ENCODE measurements at regions not wholly inside any gene's neighbourhood (a gene's known extent, or its start where the extent isn't known, plus 50 kb on each side); places are given as distances from the start of the nearest gene placed in this dataset.

GRCh38 chr17:79315358-79316105 lies 240.9 kb downstream of the ENGASE start:
- TF ChIP-seq RAD21 (IDR thresholded peaks at IDR 0.05; ENCODE audit: low read depth), result no peak
- TF ChIP-seq USF1 (IDR thresholded peaks at IDR 0.05), result no peak
- TF ChIP-seq ZBTB7A (IDR thresholded peaks at IDR 0.05; ENCODE audit: low read depth), result no peak
- no peak for TF ChIP-seq CEBPB (IDR thresholded peaks at IDR 0.05)
- TF ChIP-seq TCF12 (IDR thresholded peaks at IDR 0.05; ENCODE audit: low read depth), result no peak
- no peak for TF ChIP-seq FOXM1 (IDR thresholded peaks at IDR 0.05; ENCODE audit: borderline replicate concordance, low read depth)

- TF ChIP-seq MAX (IDR thresholded peaks at IDR 0.05) (no peak), FOXM1 (IDR thresholded peaks at IDR 0.05; ENCODE audit: borderline replicate concordance, low read depth) (no peak), CREB1 (IDR thresholded peaks at IDR 0.05; ENCODE audit: low read depth) (no peak), EGR1 (IDR thresholded peaks at IDR 0.05) (no peak), TEAD4 (IDR thresholded peaks at IDR 0.05) (no peak), TCF12 (IDR thresholded peaks at IDR 0.05; ENCODE audit: low read depth) (no peak), CEBPB (IDR thresholded peaks at IDR 0.05) (no peak), NFIC (IDR thresholded peaks at IDR 0.05) (no peak), USF1 (IDR thresholded peaks at IDR 0.05) (no peak), REST (IDR thresholded peaks at IDR 0.05; ENCODE audit: low read depth) (no peak), RAD21 (IDR thresholded peaks at IDR 0.05; ENCODE audit: low read depth) (no peak), TAF1 (IDR thresholded peaks at IDR 0.05; ENCODE audit: low read depth) (no peak), EP300 (IDR thresholded peaks at IDR 0.05; ENCODE audit: borderline replicate concordance) (no peak), YY1 (IDR thresholded peaks at IDR 0.05; ENCODE audit: low read depth) (no peak), ZBTB7A (IDR thresholded peaks at IDR 0.05; ENCODE audit: low read depth) (no peak)
Observed at GRCh38 chr17:79314617-79315357, 240.2 kb downstream of the ENGASE start.

- TF ChIP-seq TCF12 (IDR thresholded peaks at IDR 0.05; ENCODE audit: low read depth), result no peak
- no peak for TF ChIP-seq CEBPB (IDR thresholded peaks at IDR 0.05)
- TF ChIP-seq YY1 (IDR thresholded peaks at IDR 0.05; ENCODE audit: low read depth), result no peak
- TF ChIP-seq MAX (IDR thresholded peaks at IDR 0.05), result no peak
- TF ChIP-seq RAD21 (IDR thresholded peaks at IDR 0.05; ENCODE audit: low read depth), result no peak
- no peak for TF ChIP-seq FOXM1 (IDR thresholded peaks at IDR 0.05; ENCODE audit: borderline replicate concordance, low read depth)
- TF ChIP-seq EGR1 (IDR thresholded peaks at IDR 0.05), result no peak
- TF ChIP-seq TAF1 (IDR thresholded peaks at IDR 0.05; ENCODE audit: low read depth), result no peak
- TF ChIP-seq USF1 (IDR thresholded peaks at IDR 0.05), result no peak
- no peak for TF ChIP-seq NFIC (IDR thresholded peaks at IDR 0.05)
- TF ChIP-seq REST (IDR thresholded peaks at IDR 0.05; ENCODE audit: low read depth), result no peak
- no peak for TF ChIP-seq ZBTB7A (IDR thresholded peaks at IDR 0.05; ENCODE audit: low read depth)
- no peak for TF ChIP-seq EP300 (IDR thresholded peaks at IDR 0.05; ENCODE audit: borderline replicate concordance)
- TF ChIP-seq CREB1 (IDR thresholded peaks at IDR 0.05; ENCODE audit: low read depth), result no peak
Observed at GRCh38 chr17:79311373-79311772, 236.7 kb downstream of the ENGASE start.

- TF ChIP-seq TAF1 (IDR thresholded peaks at IDR 0.05; ENCODE audit: low read depth) (no peak), TEAD4 (IDR thresholded peaks at IDR 0.05) (no peak), TCF12 (IDR thresholded peaks at IDR 0.05; ENCODE audit: low read depth) (no peak), REST (IDR thresholded peaks at IDR 0.05; ENCODE audit: low read depth) (no peak), RAD21 (IDR thresholded peaks at IDR 0.05; ENCODE audit: low read depth) (no peak), CEBPB (IDR thresholded peaks at IDR 0.05) (no peak), CREB1 (IDR thresholded peaks at IDR 0.05; ENCODE audit: low read depth) (no peak), YY1 (IDR thresholded peaks at IDR 0.05; ENCODE audit: low read depth) (no peak), EP300 (IDR thresholded peaks at IDR 0.05; ENCODE audit: borderline replicate concordance) (no peak), USF1 (IDR thresholded peaks at IDR 0.05) (no peak), NFIC (IDR thresholded peaks at IDR 0.05) (no peak), ZBTB7A (IDR thresholded peaks at IDR 0.05; ENCODE audit: low read depth) (no peak), MAX (IDR thresholded peaks at IDR 0.05) (no peak), FOXM1 (IDR thresholded peaks at IDR 0.05; ENCODE audit: borderline replicate concordance, low read depth) (no peak)
Observed at GRCh38 chr17:79306424-79307318, 232.0 kb downstream of the ENGASE start.
